RWPE1 (cell line): ENCODE measurements at regions not wholly inside any gene's neighbourhood (a gene's known extent, or its start where the extent isn't known, plus 50 kb on each side); places are given as distances from the start of the nearest gene placed in this dataset.

ENCODE experiments used
- CTCF ChIA-PET: fragments of 350-600 bp; sonication (Branson Sonifier 250); formaldehyde crosslinking; extraction: SDS; loops from one replicate; lab custom pipeline; 2021; lab: Yijun Ruan, JAX
- POLR2A ChIA-PET: fragments of 400-600 bp; formaldehyde crosslinking; extraction: SDS; loops from one replicate; lab custom pipeline; 2020; ENCODE audit warnings: antibody characterized with exemption; ENCODE audit not compliant: low non-redundant PET; lab: Yijun Ruan, JAX
- DNase-seq: peaks from one replicate; pipeline ENCODE4 v3.0.0; 2012; ENCODE audit warnings: low spot score
- H3K27ac ChIP-seq: fragments of 450-650 bp; 2 replicates; pipeline ENCODE4 v1.5.1; 2017
- TF ChIP-seq, protein P1 (sequence below): fragments of 450-650 bp; conservative IDR thresholded peaks from 2 replicates; pipeline ENCODE4 v1.5.1; 2017; ENCODE audit warnings: low read depth, mild to moderate bottlenecking

GRCh38 chr3:144312702-144313101, 341.1 kb downstream of the DIPK2A start:
- CTCF ChIA-PET = no interaction called here
- TF ChIP-seq, protein P1, sequence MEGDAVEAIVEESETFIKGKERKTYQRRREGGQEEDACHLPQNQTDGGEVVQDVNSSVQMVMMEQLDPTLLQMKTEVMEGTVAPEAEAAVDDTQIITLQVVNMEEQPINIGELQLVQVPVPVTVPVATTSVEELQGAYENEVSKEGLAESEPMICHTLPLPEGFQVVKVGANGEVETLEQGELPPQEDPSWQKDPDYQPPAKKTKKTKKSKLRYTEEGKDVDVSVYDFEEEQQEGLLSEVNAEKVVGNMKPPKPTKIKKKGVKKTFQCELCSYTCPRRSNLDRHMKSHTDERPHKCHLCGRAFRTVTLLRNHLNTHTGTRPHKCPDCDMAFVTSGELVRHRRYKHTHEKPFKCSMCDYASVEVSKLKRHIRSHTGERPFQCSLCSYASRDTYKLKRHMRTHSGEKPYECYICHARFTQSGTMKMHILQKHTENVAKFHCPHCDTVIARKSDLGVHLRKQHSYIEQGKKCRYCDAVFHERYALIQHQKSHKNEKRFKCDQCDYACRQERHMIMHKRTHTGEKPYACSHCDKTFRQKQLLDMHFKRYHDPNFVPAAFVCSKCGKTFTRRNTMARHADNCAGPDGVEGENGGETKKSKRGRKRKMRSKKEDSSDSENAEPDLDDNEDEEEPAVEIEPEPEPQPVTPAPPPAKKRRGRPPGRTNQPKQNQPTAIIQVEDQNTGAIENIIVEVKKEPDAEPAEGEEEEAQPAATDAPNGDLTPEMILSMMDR = no peak
- POLR2A ChIA-PET = no interaction called here
- DNase-seq = no peak
- no peak overlapping the region for H3K27ac ChIP-seq

DNA sequence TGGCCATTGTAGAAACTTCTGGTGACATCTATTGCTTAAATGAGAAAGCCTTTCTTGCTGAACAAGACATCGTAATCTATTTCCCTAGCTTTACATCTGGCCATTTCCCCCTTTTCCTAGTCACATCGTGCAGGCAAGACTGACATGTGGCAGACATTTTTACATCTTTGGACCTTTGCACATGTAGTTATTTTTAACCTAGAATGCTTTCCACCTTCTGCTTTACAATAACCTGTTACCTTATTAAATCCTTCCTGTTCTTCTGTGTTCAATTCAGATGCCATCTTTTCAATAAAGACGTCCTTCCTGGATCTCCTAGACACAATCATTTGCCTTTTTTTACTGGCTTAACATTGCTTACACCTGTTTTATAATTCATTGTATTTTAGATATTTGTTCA, 343.3 kb downstream of the DIPK2A start:
- POLR2A ChIA-PET = no interaction called here

DNA sequence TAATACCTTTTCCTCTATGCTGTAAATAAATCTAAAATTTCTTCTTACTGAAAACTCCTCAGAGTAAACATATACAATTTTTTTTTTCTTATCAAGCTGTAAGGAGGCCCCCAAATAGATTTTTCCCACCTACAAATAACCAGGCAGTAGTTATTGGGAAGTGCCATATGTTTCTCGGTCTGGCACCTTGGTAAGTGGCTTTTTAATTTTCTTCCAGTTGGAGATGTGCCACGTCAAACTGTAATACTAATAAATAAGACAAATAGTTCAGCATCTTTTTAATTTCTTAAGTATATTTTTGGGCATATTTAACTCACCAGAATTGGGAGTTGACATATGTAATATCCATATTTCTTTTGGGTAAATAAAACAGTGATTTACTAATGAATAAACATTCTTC, 346.3 kb downstream of the DIPK2A start:
- CTCF ChIA-PET = interaction anchor here (0.7 kb wide), 2 partner anchors 115 to 1721 kb away, joined by 3 to 5 read pairs; no protein-coding TSS in a partner anchor
- no peak overlapping the region for H3K27ac ChIP-seq
- TF ChIP-seq, protein P1 = no peak
- no peak for DNase-seq
- POLR2A ChIA-PET = no interaction called here

More for the DNA sequence above, 343.3 kb downstream of the DIPK2A start:
- DNase-seq = no peak
- TF ChIP-seq, protein P1 = no peak
- CTCF ChIA-PET = interaction anchor here (0.6 kb wide), 1 partner anchor 37 kb away, joined by 5 read pairs; no protein-coding TSS in a partner anchor
- no peak overlapping the region for H3K27ac ChIP-seq

- H3K27ac ChIP-seq = no peak overlapping the region
- no peak for DNase-seq
- TF ChIP-seq, protein P1 = no peak
- ChIA-PET CTCF (no interaction called here), POLR2A (no interaction called here)
Measured at GRCh38 chr3:144324076-144324475, 352.5 kb downstream of the DIPK2A start.

DNA sequence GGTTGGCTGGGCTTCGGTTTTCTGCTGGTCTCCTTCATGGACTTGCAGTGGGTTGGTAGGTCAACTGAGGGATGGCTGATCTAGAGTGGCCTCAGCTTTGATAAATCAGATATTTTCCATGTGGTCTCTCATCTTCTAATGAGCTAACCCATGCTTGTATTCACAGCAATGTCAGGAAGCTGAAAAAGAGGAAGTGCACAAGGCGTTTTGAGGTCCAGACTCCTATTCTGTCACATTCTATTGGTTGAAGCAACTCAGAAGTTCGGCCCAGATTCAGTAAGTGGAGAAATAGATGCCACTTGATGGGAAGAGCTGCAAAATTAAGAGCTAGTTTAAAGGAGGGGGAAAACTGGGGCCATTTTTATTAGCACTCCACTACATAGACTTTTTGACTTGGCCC, 361.2 kb downstream of the DIPK2A start:
- ChIA-PET POLR2A (no interaction called here), CTCF (interaction anchor here (0.6 to 0.8 kb wide), 2 partner anchors 14 to 815 kb away, joined by 3 to 4 read pairs; no protein-coding TSS in a partner anchor)
- H3K27ac ChIP-seq = no peak overlapping the region
- DNase-seq = no peak
- TF ChIP-seq, protein P1 = no peak

GRCh38 chr3:144341471-144341870, 369.8 kb downstream of the DIPK2A start:
- DNase-seq = no peak
- ChIA-PET CTCF (interaction anchor here (0.6 kb wide), 1 partner anchor 336 kb away, joined by 3 read pairs; no protein-coding TSS in a partner anchor), POLR2A (no interaction called here)
- H3K27ac ChIP-seq = no peak overlapping the region
- TF ChIP-seq, protein P1 = no peak
